Amniotic stem cell (primary cell): ENCODE measurements at regions not wholly inside any gene's neighbourhood (a gene's known extent, or its start where the extent isn't known, plus 50 kb on each side); places are given as distances from the start of the nearest gene placed in this dataset.

Experiments
- DNase-seq: peaks from one replicate; lab custom pipeline; 2025; lab: John Stamatoyannopoulos, UW

GRCh38 chr6:147817042-147817689 is 308.7 kb downstream of the SAMD5 start:
- DNase-seq, result no peak

GRCh38 chr6:147820520-147820919 is 312.0 kb downstream of the SAMD5 start:
- no peak for DNase-seq

- DNase-seq, result no peak
Observed at GRCh38 chr6:147821295-147821897, 312.9 kb downstream of the SAMD5 start.

GRCh38 chr6:147823936-147824335 is 315.4 kb downstream of the SAMD5 start:
- DNase-seq, result no peak

- no peak for DNase-seq
Observed at GRCh38 chr6:147825848-147826247, 317.4 kb downstream of the SAMD5 start.

- no peak for DNase-seq
Observed at GRCh38 chr6:147826698-147827097, 318.2 kb downstream of the SAMD5 start.

GRCh38 chr6:147829418-147829817 is 320.9 kb downstream of the SAMD5 start:
- no peak for DNase-seq

GRCh38 chr6:147829835-147830234 is 321.3 kb downstream of the SAMD5 start:
- DNase-seq, result no peak

GRCh38 chr6:147831356-147831755 is 322.9 kb downstream of the SAMD5 start:
- no peak for DNase-seq

- no peak for DNase-seq
Observed at GRCh38 chr6:147833607-147834006, 325.1 kb downstream of the SAMD5 start.

GRCh38 chr6:147834084-147834776 is 325.7 kb downstream of the SAMD5 start:
- no peak for DNase-seq

- DNase-seq, result no peak
Observed at GRCh38 chr6:147837540-147837939, 329.1 kb downstream of the SAMD5 start.

GRCh38 chr6:147839708-147840610 is 331.5 kb downstream of the SAMD5 start:
- DNase-seq, result no peak

GRCh38 chr6:147841547-147842148 is 333.2 kb downstream of the SAMD5 start:
- no peak for DNase-seq

GRCh38 chr6:147849401-147850330 is 341.2 kb downstream of the SAMD5 start:
- no peak for DNase-seq

- DNase-seq, result no peak
Observed at GRCh38 chr6:147852772-147853171, 344.3 kb downstream of the SAMD5 start.

GRCh38 chr6:147853574-147853973 is 345.1 kb downstream of the SAMD5 start:
- no peak for DNase-seq

GRCh38 chr6:147855803-147856482 is 347.5 kb downstream of the SAMD5 start:
- DNase-seq, result no peak

- DNase-seq, result no peak
Observed at GRCh38 chr6:147856687-147857086, 348.2 kb downstream of the SAMD5 start.

GRCh38 chr6:147858421-147858820 is 349.9 kb downstream of the SAMD5 start:
- DNase-seq, result no peak
